ENCODE measurements at regions not wholly inside any gene's neighbourhood (a gene's known extent, or its start where the extent isn't known, plus 50 kb on each side); places are given as distances from the start of the nearest gene placed in this dataset.

DNA sequence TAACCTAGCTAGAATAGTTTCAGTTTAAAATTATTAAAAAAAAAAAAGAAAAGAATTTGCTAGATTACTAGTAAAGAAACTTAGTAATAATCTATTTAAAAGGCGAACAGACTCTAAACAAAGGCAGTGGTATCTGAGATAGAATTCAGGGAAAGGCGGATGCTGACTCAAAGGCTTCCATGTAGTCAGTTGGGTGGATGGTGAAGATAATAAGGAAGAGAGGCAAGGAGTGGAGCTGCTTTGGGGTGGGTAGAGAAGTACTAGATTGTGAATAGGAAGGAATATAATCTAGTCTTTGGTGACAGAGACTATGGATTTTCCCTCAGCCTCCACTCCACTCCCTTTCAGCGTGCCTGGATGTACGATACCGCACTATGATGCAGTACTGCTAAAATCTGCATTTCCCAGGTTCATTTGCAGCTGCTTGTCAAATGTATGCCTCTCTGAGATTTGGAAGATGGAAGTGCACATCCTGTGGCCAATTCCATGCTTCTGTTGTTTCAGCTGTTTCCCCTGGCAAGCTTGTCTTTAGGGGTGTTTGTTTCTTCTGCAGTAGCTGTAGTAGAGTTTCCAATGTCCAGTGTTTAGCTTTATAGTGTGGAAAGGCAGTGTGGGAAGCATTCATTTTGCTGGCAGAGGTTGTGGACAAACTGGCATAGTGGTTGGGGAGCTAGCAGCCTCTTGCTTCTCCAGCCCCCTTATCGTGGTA lies 184.6 kb upstream of the NRIP1 start:
- peaks cover 6% of the 10 kb centered on the region for H3K27me3 Mint-ChIP-seq (ENCODE audit: insufficient read depth, low read depth, poor library complexity)
- H3K9me2 ChIP-seq (ENCODE audit: insufficient read depth): peaks cover 9% of the 10 kb centered on the region; the same call in 1 of the 2 replicates
- peaks cover 13% of the 10 kb centered on the region for H3K27me3 ChIP-seq (ENCODE audit: insufficient read depth)
- no peak overlapping the region for H2AFZ ChIP-seq
- ATAC-seq (no peak), DNase-seq (ENCODE audit: low spot score) (no peak)
- H3K4me3 ChIP-seq: no peak overlapping the region
- H3K4me2 ChIP-seq: no peak overlapping the region
- H3K79me2 ChIP-seq (replicated peaks; ENCODE audit: insufficient read depth): no peaks in the 10 kb centered on the region
- H3K4me1 ChIP-seq (ENCODE audit: insufficient read depth): no peaks in the 10 kb centered on the region
- no peaks in the 10 kb centered on the region; the same call in 2 of the 3 replicates for H3K4me1 Mint-ChIP-seq
- H3K27ac ChIP-seq (ENCODE audit: low read depth): no peak overlapping the region
- no peak overlapping the region for H3K4me3 Mint-ChIP-seq
- H3F3A ChIP-seq (replicated peaks; ENCODE audit: low read depth): no peaks in the 10 kb centered on the region
- no peaks in the 10 kb centered on the region for H4K20me1 ChIP-seq (replicated peaks; ENCODE audit: insufficient read depth)
- TF ChIP-seq ZNF114 (CRISPR knock-in tag; IDR thresholded peaks at IDR 0.05): no peak
- TF ChIP-seq POLR2AphosphoS5 (IDR thresholded peaks at IDR 0.05; ENCODE audit: low read depth): no peak
- no peak for TF ChIP-seq ZNF331 (CRISPR knock-in tag; IDR thresholded peaks at IDR 0.05; ENCODE audit: low read depth)
- TF ChIP-seq CREB1 (CRISPR knock-in tag; IDR thresholded peaks at IDR 0.05; ENCODE audit: low read depth): no peak
- no peak for TF ChIP-seq NANOG (IDR thresholded peaks at IDR 0.05; ENCODE audit: borderline replicate concordance)
- TF ChIP-seq ETS1 (IDR thresholded peaks at IDR 0.05): no peak
- TF ChIP-seq CTCF (conservative IDR thresholded peaks at IDR 0.05; ENCODE audit: low read depth in 2 of 2): no peak
- TF ChIP-seq REST (IDR thresholded peaks at IDR 0.05; ENCODE audit: unreplicated experiment): no peak
- no peak for TF ChIP-seq EZH2 (IDR thresholded peaks at IDR 0.05; ENCODE audit: low read depth, unreplicated experiment)
- no peak for TF ChIP-seq STAT1 (IDR thresholded peaks at IDR 0.05; ENCODE audit: unreplicated experiment)
- no peak for TF ChIP-seq JUNB (IDR thresholded peaks at IDR 0.05; ENCODE audit: unreplicated experiment)
- TF ChIP-seq EZH2phosphoT487 (IDR thresholded peaks at IDR 0.05; ENCODE audit: unreplicated experiment): no peak
- no peaks in the 10 kb centered on the region for H3K9me3 Mint-ChIP-seq
- H3K36me3 ChIP-seq (ENCODE audit: insufficient read depth): no peaks in the 10 kb centered on the region
- H3K27ac Mint-ChIP-seq: no peak overlapping the region
- no peaks in the 10 kb centered on the region for H3K36me3 Mint-ChIP-seq (ENCODE audit: low read depth)

All from GM23338 (cell line).